GM12891 (cell line): ENCODE measurements at regions not wholly inside any gene's neighbourhood (a gene's known extent, or its start where the extent isn't known, plus 50 kb on each side); places are given as distances from the start of the nearest gene placed in this dataset.

ENCODE experiments used
- PAX5 ChIP-seq: IDR thresholded peaks from 2 replicates; pipeline ENCODE4 v1.6.1; 2011; ENCODE audit warnings: low read length, moderate library complexity, mild to moderate bottlenecking; ENCODE audit not compliant: insufficient read depth, severe bottlenecking
- POLR2A ChIP-seq: IDR thresholded peaks from 2 replicates; pipeline ENCODE4 v1.6.1; 2011; ENCODE audit warnings: low read depth, low read length, control low read depth
- POLR2AphosphoS5 ChIP-seq: IDR thresholded peaks from 2 replicates; pipeline ENCODE4 v1.6.1; 2011; ENCODE audit warnings: low read depth, low read length, control low read depth
- POU2F2 ChIP-seq: IDR thresholded peaks from 2 replicates; pipeline ENCODE4 v1.6.1; 2011; ENCODE audit warnings: low read depth, mild to moderate bottlenecking, control low read depth, low read length, moderate library complexity
- TAF1 ChIP-seq: IDR thresholded peaks from 2 replicates; pipeline ENCODE4 v1.6.1; 2011; ENCODE audit warnings: low read depth, low read length, control low read depth

- TF ChIP-seq POLR2A (no peak), POLR2AphosphoS5 (no peak), PAX5 (no peak), TAF1 (no peak), POU2F2 (no peak)
Measured at GRCh38 chr20:56764671-56765070, 135.6 kb downstream of the TFAP2C start.
